Peyer's patch (tissue), 4 donors: ENCODE measurements at regions not wholly inside any gene's neighbourhood (a gene's known extent, or its start where the extent isn't known, plus 50 kb on each side); places are given as distances from the start of the nearest gene placed in this dataset.
A peak's percentile ranks its signal among the peaks of the same experiment; 100 is the strongest.

Experiments used
- DNase-seq, 3 donors: peaks; one replicate each; pipeline ENCODE4 v3.0.0-alpha.2; 2017 to 2019
- H3K27ac ChIP-seq, 4 donors: fragments of 200-600 bp; sonication (generic); one replicate each; pipeline ENCODE4 v1.5.1; 2016 to 2019
- H3K27me3 ChIP-seq, 2 donors: fragments of 200-600 bp; sonication (generic); one replicate each; pipeline ENCODE4 v1.5.1; 2019
- H3K36me3 ChIP-seq, 3 donors: fragments of 200-600 bp; sonication (generic); one replicate each; pipeline ENCODE4 v1.5.1; 2016 to 2019
- H3K4me1 ChIP-seq, 4 donors: fragments of 200-600 bp; sonication (generic); one replicate each; pipeline ENCODE4 v1.5.1; 2016 to 2019
- H3K4me3 ChIP-seq, 4 donors: fragments of 200-600 bp; sonication (generic); 1 replicate in 3 of 4; 2 replicates in 1 of 4; pipeline ENCODE4 v1.5.1; 2016 to 2019; ENCODE audit warnings: mild to moderate bottlenecking in 1 of 4
- H3K9me3 ChIP-seq, 4 donors: fragments of 200-600 bp; sonication (generic); one replicate each; pipeline ENCODE4 v1.5.1; 2016 to 2019; ENCODE audit warnings: mild to moderate bottlenecking in 1 of 4
- CTCF ChIP-seq, 6 experiments: fragments of 450-650 bp in 4 of 6; fragments of 200-600 bp in 2 of 6; sonication (generic) in 1 of 6; IDR thresholded peaks; one replicate each; pipeline ENCODE4 v1.5.1; 2017 to 2019; ENCODE audit warnings: antibody characterized with exemption in 6 of 6, mild to moderate bottlenecking in 3 of 6, moderate library complexity in 1 of 6
- POLR2A ChIP-seq, 2 donors: fragments of 450-650 bp; IDR thresholded peaks; one replicate each; pipeline ENCODE4 v1.5.1; 2017; ENCODE audit warnings: antibody characterized with exemption in 2 of 2, mild to moderate bottlenecking in 2 of 2, moderate library complexity in 2 of 2

- H3K9me3 ChIP-seq = no peaks in the 10 kb centered on the region
- H3K4me3 ChIP-seq = no peak overlapping the region
- no peaks in the 10 kb centered on the region for H3K27me3 ChIP-seq
- H3K36me3 ChIP-seq = no peaks in the 10 kb centered on the region
- H3K4me1 ChIP-seq = peaks cover 0 to 32% (median 0%) of the 10 kb centered on the region in 4 donors
- no peak for DNase-seq
- no peak overlapping the region for H3K27ac ChIP-seq
- TF ChIP-seq POLR2A (IDR thresholded peaks at IDR 0.05) (no peak), CTCF (IDR thresholded peaks at IDR 0.05) (no peak)
Measured at GRCh38 chr6:71391126-71391525, 102.5 kb downstream of the OGFRL1 start.

GRCh38 chr6:71392276-71392675, 103.7 kb downstream of the OGFRL1 start:
- no peak for DNase-seq
- Histone ChIP-seq H3K27ac (no peak overlapping the region), H3K4me3 (no peak overlapping the region)

GRCh38 chr6:71393471-71393870, 104.9 kb downstream of the OGFRL1 start:
- Histone ChIP-seq H3K27ac (peak overlapping the region in 1 of 4 donors; percentile 36), H3K36me3 (no peaks in the 10 kb centered on the region), H3K9me3 (no peaks in the 10 kb centered on the region), H3K4me3 (no peak overlapping the region), H3K27me3 (no peaks in the 10 kb centered on the region), H3K4me1 (peaks cover 0 to 22% (median 0%) of the 10 kb centered on the region in 4 donors)
- no peak for DNase-seq
- TF ChIP-seq POLR2A (IDR thresholded peaks at IDR 0.05) (no peak), CTCF (IDR thresholded peaks at IDR 0.05) (no peak)

More at GRCh38 chr6:71392276-71392675, 103.7 kb downstream of the OGFRL1 start:
- Histone ChIP-seq H3K4me1 (peaks cover 0 to 28% (median 0%) of the 10 kb centered on the region in 4 donors), H3K36me3 (no peaks in the 10 kb centered on the region), H3K27me3 (no peaks in the 10 kb centered on the region), H3K9me3 (no peaks in the 10 kb centered on the region)
- TF ChIP-seq CTCF (IDR thresholded peaks at IDR 0.05) (no peak), POLR2A (IDR thresholded peaks at IDR 0.05) (no peak)

GRCh38 chr6:71393981-71394432, 105.4 kb downstream of the OGFRL1 start:
- H3K36me3 ChIP-seq = no peaks in the 10 kb centered on the region
- DNase-seq = no peak
- H3K4me1 ChIP-seq = peaks cover 0 to 22% (median 0%) of the 10 kb centered on the region in 4 donors

GRCh38 chr6:71394926-71395325, 106.3 kb downstream of the OGFRL1 start:
- DNase-seq = no peak

More at GRCh38 chr6:71393981-71394432, 105.4 kb downstream of the OGFRL1 start:
- Histone ChIP-seq H3K27me3 (no peaks in the 10 kb centered on the region), H3K27ac (peak overlapping the region in 1 of 4 donors; percentile 36), H3K9me3 (no peaks in the 10 kb centered on the region), H3K4me3 (no peak overlapping the region)
- TF ChIP-seq CTCF (IDR thresholded peaks at IDR 0.05) = no peak

More at GRCh38 chr6:71394926-71395325, 106.3 kb downstream of the OGFRL1 start:
- Histone ChIP-seq H3K4me3 (no peak overlapping the region), H3K27me3 (no peaks in the 10 kb centered on the region), H3K27ac (peak overlapping the region in 1 of 4 donors; percentile 36), H3K36me3 (no peaks in the 10 kb centered on the region), H3K9me3 (no peaks in the 10 kb centered on the region), H3K4me1 (peaks cover 0 to 22% (median 0%) of the 10 kb centered on the region in 4 donors)
- no peak for TF ChIP-seq POLR2A (IDR thresholded peaks at IDR 0.05)
- TF ChIP-seq CTCF (IDR thresholded peaks at IDR 0.05) = no peak
